HEK293 (cell line): ENCODE measurements at regions not wholly inside any gene's neighbourhood (a gene's known extent, or its start where the extent isn't known, plus 50 kb on each side); places are given as distances from the start of the nearest gene placed in this dataset.

Experiments
- CTCF ChIP-seq: fragments of 450-650 bp; formaldehyde crosslinking; IDR thresholded peaks from 2 replicates; pipeline ENCODE4 v1.5.1; 2016; ENCODE audit warnings: missing biosample characterization, missing genetic modification characterization
- ZBTB10 ChIP-seq: fragments of 450-650 bp; formaldehyde crosslinking; IDR thresholded peaks from 2 replicates; pipeline ENCODE4 v1.5.1; 2016; ENCODE audit warnings: missing biosample characterization, missing genetic modification characterization
- ZBTB48 ChIP-seq: fragments of 450-650 bp; formaldehyde crosslinking; IDR thresholded peaks from 2 replicates; pipeline ENCODE4 v1.5.1; 2016; ENCODE audit warnings: missing biosample characterization, missing genetic modification characterization
- ZNF24 ChIP-seq: fragments of 450-650 bp; formaldehyde crosslinking; IDR thresholded peaks from 2 replicates; pipeline ENCODE4 v1.5.1; 2016; ENCODE audit warnings: missing biosample characterization, missing genetic modification characterization

DNA sequence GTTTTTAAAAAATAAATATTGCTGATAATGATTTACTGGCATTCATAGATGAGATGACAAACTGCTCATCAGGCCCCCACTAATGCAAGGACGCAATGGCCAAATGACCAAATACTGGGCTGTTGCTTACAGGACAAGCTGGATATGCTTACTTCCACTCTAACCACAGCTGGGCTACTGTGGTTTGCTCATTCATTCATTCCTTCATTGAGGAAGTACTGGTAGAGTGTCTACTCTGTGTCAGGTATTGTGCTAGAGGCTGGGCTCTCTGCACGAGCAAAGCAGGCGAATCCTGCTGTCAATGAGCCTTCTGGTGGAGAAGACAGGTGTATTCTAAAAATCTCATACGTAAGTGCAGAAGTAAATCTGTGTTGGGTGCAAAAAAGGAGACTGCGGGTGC, 113.3 kb upstream of the SLC38A2 start:
- TF ChIP-seq CTCF: no peak
- TF ChIP-seq ZBTB10: no peak
- TF ChIP-seq ZNF24 (tag by site-specific recombination): no peak
- no peak for TF ChIP-seq ZBTB48
